Activated T-cell treated with anti-CD3 and anti-CD28 coated beads, Interleukin-2, amount 50 U/mL, for 24 hours (primary cell): ENCODE measurements at regions not wholly inside any gene's neighbourhood (a gene's known extent, or its start where the extent isn't known, plus 50 kb on each side); places are given as distances from the start of the nearest gene placed in this dataset.

Experiments
- DNase-seq: peaks from one replicate; pipeline ENCODE4 v3.0.0-alpha.2; 2020
- H3K27ac Mint-ChIP-seq: 2 replicates; pipeline ENCODE4 v1.8.0; 2020; ENCODE audit warnings: mild to moderate bottlenecking, mixed read lengths
- H3K27me3 Mint-ChIP-seq: 2 replicates; pipeline ENCODE4 v1.8.0; 2020; ENCODE audit warnings: mixed read lengths
- H3K36me3 Mint-ChIP-seq: 2 replicates; pipeline ENCODE4 v1.8.0; 2020; ENCODE audit warnings: low read depth, mixed read lengths
- H3K4me1 Mint-ChIP-seq: 2 replicates; pipeline ENCODE4 v1.8.0; 2020; ENCODE audit warnings: low read depth, mixed read lengths
- H3K4me3 Mint-ChIP-seq: 2 replicates; pipeline ENCODE4 v1.8.0; 2020; ENCODE audit warnings: mild to moderate bottlenecking, moderate library complexity, mixed read lengths
- H3K9me3 Mint-ChIP-seq: 2 replicates; pipeline ENCODE4 v1.8.0; 2020; ENCODE audit warnings: mixed read lengths

DNA sequence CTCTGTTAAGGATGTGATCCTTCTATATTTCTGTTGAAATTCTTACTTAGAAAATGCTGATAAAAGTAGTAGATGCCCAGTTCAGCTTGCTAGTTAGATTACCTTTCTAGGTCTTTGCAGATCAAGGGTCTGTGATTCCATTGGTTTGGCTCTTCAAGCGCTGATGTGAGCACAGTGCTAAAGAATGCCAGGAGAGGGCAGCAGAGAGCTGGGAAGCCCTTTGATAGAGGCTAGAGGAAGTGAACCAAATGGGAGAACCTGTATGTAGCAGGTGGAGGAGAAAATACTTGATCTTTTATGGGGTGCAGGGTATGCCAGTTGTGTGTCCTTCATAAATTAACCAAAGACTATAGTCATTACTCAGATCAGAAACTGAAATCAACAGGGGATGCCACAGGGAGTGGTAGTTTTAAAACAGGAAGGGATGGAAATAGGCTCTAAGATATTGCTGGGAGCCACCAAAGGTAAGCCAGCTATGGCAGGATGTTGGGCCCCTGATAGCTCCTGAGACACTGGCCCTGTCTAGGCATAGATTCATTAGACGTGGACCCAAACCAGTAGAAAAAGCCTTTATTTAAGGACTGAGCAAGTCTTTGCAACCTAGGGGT is 677.4 kb downstream of the SQOR start:
- no peaks in the 10 kb centered on the region for H3K36me3 Mint-ChIP-seq
- DNase-seq = peak; percentile 61
- no peaks in the 10 kb centered on the region for H3K27me3 Mint-ChIP-seq
- H3K27ac Mint-ChIP-seq = no peak overlapping the region
- H3K9me3 Mint-ChIP-seq = no peaks in the 10 kb centered on the region
- H3K4me1 Mint-ChIP-seq = no peaks in the 10 kb centered on the region
- no peak overlapping the region for H3K4me3 Mint-ChIP-seq

DNA sequence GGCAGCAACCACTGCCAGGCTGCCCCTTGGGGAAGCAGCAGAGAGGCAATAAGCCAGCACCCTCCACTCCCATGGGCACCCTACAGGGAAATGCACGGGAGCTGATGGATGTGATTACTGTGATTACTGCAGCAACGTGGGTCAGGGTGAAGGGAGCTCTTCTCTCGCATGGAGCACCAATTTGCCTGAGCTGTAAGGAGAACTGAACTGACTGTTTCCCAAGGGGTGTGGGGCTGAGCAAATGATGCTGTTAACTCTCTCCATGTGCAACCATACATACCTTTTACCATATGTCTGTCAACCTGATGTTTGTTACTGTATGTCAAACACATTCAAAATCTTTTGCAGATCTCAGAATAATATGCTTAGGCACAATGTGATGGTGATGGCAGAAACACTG is 680.6 kb downstream of the SQOR start:
- Mint-ChIP-seq H3K4me3 (no peak overlapping the region), H3K27me3 (no peaks in the 10 kb centered on the region), H3K36me3 (no peaks in the 10 kb centered on the region), H3K4me1 (no peaks in the 10 kb centered on the region), H3K27ac (no peak overlapping the region), H3K9me3 (no peaks in the 10 kb centered on the region)
- no peak for DNase-seq

DNA sequence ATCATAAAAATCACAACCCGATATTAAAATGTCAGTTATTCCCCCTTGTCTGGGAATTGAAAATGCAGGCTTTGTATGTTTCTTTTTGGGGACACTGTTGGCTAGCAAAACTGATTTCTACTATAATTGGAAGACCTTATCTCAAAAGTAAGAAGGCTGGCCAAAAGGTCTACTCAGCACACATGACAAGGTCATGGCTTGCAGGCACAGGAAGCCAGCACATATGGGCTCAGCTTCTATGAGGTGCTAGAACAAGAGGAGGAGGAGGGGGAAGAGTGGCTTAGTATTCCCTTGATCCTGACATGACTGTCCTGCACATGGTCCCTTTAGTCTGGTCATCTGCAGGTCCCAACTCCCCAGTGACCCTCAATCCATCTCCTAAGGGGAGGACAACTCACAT is 681.2 kb downstream of the SQOR start:
- Mint-ChIP-seq H3K27me3 (no peaks in the 10 kb centered on the region), H3K9me3 (no peaks in the 10 kb centered on the region), H3K27ac (no peak overlapping the region), H3K4me1 (no peaks in the 10 kb centered on the region), H3K4me3 (no peak overlapping the region), H3K36me3 (no peaks in the 10 kb centered on the region)
- DNase-seq = no peak

DNA sequence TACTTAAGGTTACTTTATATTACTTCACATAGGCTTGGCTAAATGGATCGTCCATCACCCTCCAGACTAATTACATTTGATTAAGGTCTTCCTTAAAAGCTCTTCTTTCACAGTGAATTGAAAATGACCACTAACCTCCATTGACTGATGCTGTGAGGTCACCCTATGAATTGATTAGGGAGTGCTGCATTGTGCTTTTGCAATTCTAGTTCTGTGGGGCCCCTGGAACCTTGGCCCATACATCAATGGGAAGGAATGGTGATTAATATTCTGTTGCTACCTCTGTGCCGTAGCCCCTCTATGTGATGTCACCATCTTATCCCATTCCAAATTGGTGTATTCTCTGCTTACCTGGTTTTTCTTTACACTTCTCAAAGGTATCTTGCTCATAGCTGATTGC is 682.2 kb downstream of the SQOR start:
- H3K9me3 Mint-ChIP-seq = no peaks in the 10 kb centered on the region
- H3K27me3 Mint-ChIP-seq = no peaks in the 10 kb centered on the region
- no peaks in the 10 kb centered on the region for H3K4me1 Mint-ChIP-seq
- no peak overlapping the region for H3K27ac Mint-ChIP-seq
- no peak for DNase-seq
- H3K36me3 Mint-ChIP-seq = no peaks in the 10 kb centered on the region
- no peak overlapping the region for H3K4me3 Mint-ChIP-seq

DNA sequence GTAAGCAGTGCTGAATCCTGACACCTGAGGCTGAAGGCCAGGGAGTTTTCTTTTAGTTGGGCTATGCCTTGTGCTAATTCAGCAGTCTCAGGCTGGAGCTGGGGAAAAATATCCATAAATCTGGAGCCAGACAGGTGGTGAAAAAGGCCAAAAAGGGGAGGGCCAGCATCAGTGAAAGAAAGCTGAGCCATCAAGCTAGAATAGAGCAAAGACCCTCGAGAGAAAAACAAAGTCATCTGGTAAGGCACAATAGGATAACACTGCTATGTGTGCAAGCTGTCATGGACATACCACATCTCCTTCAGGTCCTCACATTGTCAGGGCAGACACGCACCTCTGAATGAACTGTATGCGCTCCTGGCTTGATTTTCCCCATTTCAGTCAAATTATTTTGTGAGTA is 687.9 kb downstream of the SQOR start:
- H3K4me3 Mint-ChIP-seq = no peak overlapping the region

DNA sequence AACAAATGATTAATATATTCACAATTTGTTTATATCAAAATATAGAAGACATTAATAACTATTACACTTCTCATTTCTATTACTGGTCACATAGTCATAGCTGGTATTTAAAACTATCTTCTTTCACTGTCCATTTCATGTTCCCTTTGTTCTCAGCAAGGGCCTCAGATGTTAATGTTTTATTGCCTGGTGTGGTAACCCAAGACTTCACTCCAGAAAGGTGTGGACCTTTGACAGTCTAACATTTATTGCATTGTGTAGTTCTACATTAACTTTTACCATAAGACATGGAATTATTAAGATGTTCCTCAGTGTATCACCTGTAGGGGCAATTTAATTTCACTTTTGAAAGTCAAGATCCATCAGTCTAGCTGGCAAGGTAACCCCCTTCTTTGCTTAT is 691.3 kb downstream of the SQOR start:
- Mint-ChIP-seq H3K4me1 (no peaks in the 10 kb centered on the region), H3K27me3 (no peaks in the 10 kb centered on the region)

More for the DNA sequence above, 687.9 kb downstream of the SQOR start:
- no peak overlapping the region for H3K27ac Mint-ChIP-seq
- DNase-seq = no peak
- H3K27me3 Mint-ChIP-seq = no peaks in the 10 kb centered on the region
- no peaks in the 10 kb centered on the region for H3K9me3 Mint-ChIP-seq
- H3K36me3 Mint-ChIP-seq = no peaks in the 10 kb centered on the region
- no peaks in the 10 kb centered on the region for H3K4me1 Mint-ChIP-seq

DNA sequence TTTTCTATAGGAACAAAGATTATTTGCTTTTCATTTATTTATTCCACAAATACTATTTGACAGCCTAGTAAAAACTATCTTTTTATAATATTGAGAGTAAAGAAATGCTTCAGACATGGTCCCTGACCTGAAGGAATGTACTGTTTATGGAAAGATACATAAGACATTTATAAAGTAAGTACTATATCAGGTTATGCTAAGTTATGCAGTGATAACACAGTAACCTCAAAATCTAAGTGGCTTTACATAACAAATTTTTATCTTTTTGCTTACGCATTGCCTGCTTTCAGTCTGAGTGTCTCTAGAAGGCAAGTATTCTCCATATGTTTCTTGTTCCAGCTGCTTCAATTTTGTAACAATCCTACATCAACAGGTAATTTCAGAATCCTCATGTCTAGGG is 694.0 kb downstream of the SQOR start:
- Mint-ChIP-seq H3K4me1 (no peaks in the 10 kb centered on the region), H3K27me3 (no peaks in the 10 kb centered on the region), H3K9me3 (no peaks in the 10 kb centered on the region), H3K4me3 (no peak overlapping the region), H3K27ac (no peak overlapping the region), H3K36me3 (no peaks in the 10 kb centered on the region)
- no peak for DNase-seq

More for the DNA sequence above, 691.3 kb downstream of the SQOR start:
- Mint-ChIP-seq H3K27ac (no peak overlapping the region), H3K4me3 (no peak overlapping the region), H3K36me3 (no peaks in the 10 kb centered on the region), H3K9me3 (no peaks in the 10 kb centered on the region)
- no peak for DNase-seq

DNA sequence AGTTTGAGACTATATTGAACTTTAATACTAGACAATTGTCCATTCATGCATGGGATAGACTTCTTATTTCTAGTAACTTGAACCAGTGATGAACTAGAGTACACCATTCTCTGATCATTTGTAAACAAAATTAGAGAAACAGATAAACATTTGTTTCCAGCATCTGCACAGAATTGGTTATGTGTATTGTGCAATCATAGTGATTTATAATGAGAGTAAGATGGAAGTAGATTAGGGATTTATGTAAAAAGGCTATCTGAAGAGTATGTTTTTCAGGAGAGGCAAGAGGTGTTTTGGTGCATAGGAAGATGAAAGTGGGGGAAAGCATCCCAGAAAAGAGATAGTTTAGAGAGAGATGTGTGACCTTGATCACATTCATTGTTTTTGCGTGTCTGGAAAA is 695.0 kb downstream of the SQOR start:
- H3K4me3 Mint-ChIP-seq = no peak overlapping the region
- H3K9me3 Mint-ChIP-seq = no peaks in the 10 kb centered on the region
- no peaks in the 10 kb centered on the region for H3K36me3 Mint-ChIP-seq
- no peak overlapping the region for H3K27ac Mint-ChIP-seq
- H3K27me3 Mint-ChIP-seq = no peaks in the 10 kb centered on the region
- H3K4me1 Mint-ChIP-seq = no peaks in the 10 kb centered on the region
- DNase-seq = no peak

DNA sequence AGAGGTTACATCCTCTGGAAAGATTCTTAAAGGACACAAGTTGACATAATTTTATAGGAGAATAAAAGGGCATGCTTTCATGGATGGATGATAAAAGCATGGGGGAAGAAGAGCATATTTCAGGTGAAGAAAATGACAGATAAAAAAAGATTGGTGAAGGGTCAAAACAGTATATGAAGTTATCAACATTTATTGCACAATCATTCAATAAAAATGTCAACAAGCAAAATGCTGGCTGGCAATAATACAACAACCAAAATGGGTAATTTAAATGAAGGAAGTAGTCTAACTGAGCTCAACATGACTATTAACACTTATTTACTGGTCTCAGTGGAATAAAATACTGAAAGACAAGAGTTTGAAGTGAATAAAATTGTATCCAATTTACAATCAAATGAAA is 696.7 kb downstream of the SQOR start:
- Mint-ChIP-seq H3K27ac (no peak overlapping the region), H3K36me3 (no peaks in the 10 kb centered on the region), H3K4me1 (no peaks in the 10 kb centered on the region), H3K27me3 (no peaks in the 10 kb centered on the region), H3K4me3 (no peak overlapping the region), H3K9me3 (no peaks in the 10 kb centered on the region)
- DNase-seq = no peak

DNA sequence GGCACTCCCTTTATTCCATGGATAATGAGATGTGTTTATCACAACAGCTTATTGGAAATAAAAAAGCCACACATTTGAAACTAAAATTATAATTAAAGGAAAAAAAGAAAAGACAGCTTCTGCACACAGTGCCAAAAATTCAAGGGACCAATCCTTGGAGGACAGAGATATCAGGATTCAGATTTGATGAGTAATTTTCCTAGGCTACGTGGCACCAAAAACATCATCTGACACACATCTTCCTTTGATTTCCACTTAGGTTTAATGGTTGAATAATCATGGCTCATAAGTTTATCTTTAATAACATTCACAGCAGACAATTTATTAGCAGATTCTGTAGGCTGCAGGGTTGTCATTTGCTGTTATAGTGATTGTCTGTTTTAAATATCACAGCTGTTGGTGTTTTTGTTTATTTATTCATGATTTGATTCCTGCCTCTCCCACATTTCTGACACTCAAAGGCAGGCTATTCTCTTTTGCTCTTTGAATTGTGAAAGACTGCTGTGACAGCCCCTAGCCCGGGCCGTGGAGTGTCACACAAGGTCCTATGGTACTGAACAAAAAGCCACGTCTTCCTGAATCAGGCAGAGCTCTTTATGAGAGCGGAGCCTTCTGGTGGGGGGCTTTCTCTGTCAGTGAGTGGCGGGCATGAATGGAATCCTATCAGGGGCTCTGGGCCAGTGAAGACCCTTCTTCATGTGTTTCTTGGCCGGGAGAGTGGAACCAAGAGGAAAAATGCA is 708.5 kb downstream of the SQOR start:
- Mint-ChIP-seq H3K9me3 (peaks cover 7% of the 10 kb centered on the region), H3K27me3 (no peaks in the 10 kb centered on the region), H3K4me1 (no peaks in the 10 kb centered on the region), H3K36me3 (no peaks in the 10 kb centered on the region), H3K4me3 (no peak overlapping the region), H3K27ac (no peak overlapping the region)
- no peak for DNase-seq

DNA sequence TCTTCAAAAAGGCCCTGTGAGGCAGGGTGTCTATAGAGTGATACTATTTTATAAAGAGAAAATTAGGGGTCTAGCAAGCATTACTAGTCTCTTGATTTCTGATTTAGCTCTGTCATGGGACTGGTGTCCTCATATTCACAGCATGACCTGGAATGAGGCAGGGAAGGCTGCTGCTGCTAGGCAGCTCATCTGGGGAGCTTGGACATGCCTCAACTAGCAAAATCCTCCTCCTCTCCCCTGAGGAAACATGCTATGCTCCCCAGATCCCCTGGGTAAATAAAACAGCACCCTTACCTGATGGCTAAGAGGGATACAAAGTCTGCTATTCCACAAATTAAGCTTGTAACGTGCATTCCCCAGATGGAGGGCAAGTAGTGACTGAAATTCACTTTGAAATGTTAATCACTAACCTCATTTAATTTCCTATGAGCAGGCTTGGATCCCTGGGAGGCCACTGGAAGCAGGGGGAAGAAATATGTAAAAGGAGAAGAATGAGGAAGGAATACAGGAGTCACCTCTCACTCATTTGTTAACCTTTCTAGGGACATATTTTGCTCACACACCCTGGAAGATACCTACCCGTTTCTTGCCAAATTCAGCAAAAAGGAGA is 709.4 kb downstream of the SQOR start:
- no peak overlapping the region for H3K27ac Mint-ChIP-seq
- no peak overlapping the region for H3K4me3 Mint-ChIP-seq
- no peak for DNase-seq
- H3K27me3 Mint-ChIP-seq = no peaks in the 10 kb centered on the region
- H3K4me1 Mint-ChIP-seq = no peaks in the 10 kb centered on the region
- H3K36me3 Mint-ChIP-seq = no peaks in the 10 kb centered on the region
- peaks cover 3% of the 10 kb centered on the region for H3K9me3 Mint-ChIP-seq

DNA sequence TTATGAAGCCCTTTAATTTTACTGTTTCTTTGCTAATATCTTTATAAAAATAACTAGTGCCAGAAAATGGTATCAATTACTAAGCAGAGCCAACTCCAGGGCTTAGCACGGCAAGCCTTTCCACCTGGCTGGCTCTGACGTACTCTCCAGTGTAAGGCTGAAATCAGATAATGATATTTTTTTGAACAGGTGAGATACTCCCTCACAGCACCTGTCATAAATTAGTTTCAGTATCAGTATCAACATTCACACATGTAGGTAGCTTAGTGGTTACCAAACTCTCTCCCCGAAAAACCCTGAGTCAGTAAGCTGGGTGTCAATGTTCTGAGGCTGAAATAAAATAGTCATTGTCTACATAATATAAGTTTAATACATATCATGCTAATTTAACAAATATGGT is 710.1 kb downstream of the SQOR start:
- Mint-ChIP-seq H3K4me3 (no peak overlapping the region), H3K36me3 (no peaks in the 10 kb centered on the region)

DNA sequence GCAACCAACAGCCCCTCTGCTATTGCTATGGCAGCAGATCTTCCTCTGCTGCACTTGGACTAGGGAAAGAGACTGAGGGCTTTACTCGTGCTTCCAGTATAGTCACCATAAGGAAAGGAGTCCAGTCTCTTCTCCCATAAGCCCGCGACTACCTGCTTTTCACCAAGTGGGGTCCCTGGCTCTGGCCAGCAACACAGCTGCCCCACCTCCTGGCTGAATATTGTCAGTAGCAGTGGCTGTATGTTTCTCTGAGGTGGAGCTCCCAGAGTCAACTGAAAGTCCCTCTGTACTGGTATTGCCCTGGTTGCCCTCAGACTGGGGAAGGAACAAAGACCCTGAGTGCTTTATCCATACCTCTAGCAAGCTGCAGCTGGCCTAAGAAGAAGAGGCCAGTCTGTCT is 719.6 kb downstream of the SQOR start:
- Mint-ChIP-seq H3K4me3 (no peak overlapping the region), H3K4me1 (no peaks in the 10 kb centered on the region), H3K36me3 (no peaks in the 10 kb centered on the region), H3K27ac (no peak overlapping the region), H3K27me3 (no peaks in the 10 kb centered on the region), H3K9me3 (peaks cover 14% of the 10 kb centered on the region)
- DNase-seq = no peak

More for the DNA sequence above, 710.1 kb downstream of the SQOR start:
- Mint-ChIP-seq H3K27ac (no peak overlapping the region), H3K9me3 (peaks cover 3% of the 10 kb centered on the region), H3K27me3 (no peaks in the 10 kb centered on the region), H3K4me1 (no peaks in the 10 kb centered on the region)
- DNase-seq = no peak

DNA sequence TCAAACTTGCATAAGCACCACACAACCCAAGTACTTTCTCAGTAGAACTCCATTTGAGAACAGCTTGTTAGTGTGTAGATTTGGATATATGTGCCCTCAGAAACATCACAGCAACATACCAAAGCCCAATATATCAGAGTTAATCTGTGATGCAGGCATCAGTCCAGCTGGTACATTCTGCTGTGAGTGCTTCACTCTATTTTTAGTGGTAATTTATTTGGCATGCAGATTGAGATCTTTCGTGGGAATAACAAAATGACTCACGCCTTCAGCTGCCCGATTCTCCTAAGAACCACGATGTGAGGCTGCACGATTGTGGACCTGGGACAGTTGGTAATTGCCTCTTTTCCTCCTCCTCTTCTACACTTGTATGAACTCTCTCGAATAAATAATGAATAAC is 730.7 kb downstream of the SQOR start:
- DNase-seq = no peak
- Mint-ChIP-seq H3K4me1 (no peaks in the 10 kb centered on the region), H3K9me3 (peaks cover 16% of the 10 kb centered on the region), H3K27ac (no peak overlapping the region), H3K36me3 (no peaks in the 10 kb centered on the region), H3K27me3 (no peaks in the 10 kb centered on the region), H3K4me3 (no peak overlapping the region)

DNA sequence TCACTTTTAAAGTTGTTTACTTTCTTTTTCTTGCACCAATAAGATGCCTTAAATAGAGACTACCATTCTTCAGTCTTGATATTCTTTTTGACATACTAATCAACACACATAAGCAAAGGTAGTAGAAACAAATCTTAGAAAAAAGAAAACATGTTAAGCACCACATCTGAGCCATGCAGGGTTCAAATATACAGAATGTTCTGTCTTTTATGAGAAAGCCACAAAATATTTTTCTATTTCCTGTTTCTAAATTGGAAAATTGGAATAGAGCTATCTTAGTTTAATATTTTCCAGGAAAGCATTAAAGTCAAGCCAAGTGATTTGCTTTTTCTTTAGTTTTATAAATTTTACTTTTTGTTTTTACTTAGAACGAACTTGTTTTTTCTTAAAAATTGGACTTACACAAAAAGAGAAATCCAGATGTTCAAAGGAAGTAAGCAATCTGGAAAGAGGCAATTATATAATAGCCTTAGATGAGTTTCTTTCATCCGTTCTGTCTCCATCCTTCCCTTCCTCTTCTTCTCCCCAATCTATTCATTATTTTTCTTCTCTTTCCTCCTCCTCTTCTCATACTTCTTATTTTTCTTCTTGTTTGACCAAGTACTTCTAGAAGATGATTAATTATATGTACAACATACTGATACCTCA is 731.7 kb downstream of the SQOR start:
- no peak overlapping the region for H3K4me3 Mint-ChIP-seq
- no peak for DNase-seq

More for the DNA sequence above, 731.7 kb downstream of the SQOR start:
- H3K27ac Mint-ChIP-seq = no peak overlapping the region
- H3K36me3 Mint-ChIP-seq = no peaks in the 10 kb centered on the region
- peaks cover 22% of the 10 kb centered on the region for H3K9me3 Mint-ChIP-seq
- no peaks in the 10 kb centered on the region for H3K4me1 Mint-ChIP-seq
- no peaks in the 10 kb centered on the region for H3K27me3 Mint-ChIP-seq
